ENCODE measurements at regions not wholly inside any gene's neighbourhood (a gene's known extent, or its start where the extent isn't known, plus 50 kb on each side); places are given as distances from the start of the nearest gene placed in this dataset.
A peak's percentile ranks its signal among the peaks of the same experiment; 100 is the strongest.

GRCh38 chr2:223477318-223477717 is 124.8 kb downstream of the SCG2 start:
- no peak overlapping the region for H3K4me2 ChIP-seq (ENCODE audit: control insufficient read depth, insufficient read depth)
- no peak overlapping the region for H3K9ac ChIP-seq (ENCODE audit: control insufficient read depth, insufficient read depth, low read length)
- H3K9me3 ChIP-seq (replicated peaks; ENCODE audit: control insufficient read depth, insufficient read depth, low read length): no peaks in the 10 kb centered on the region
- H2AFZ ChIP-seq (ENCODE audit: control insufficient read depth, low read depth, low read length): no peak overlapping the region
- in situ Hi-C loops (cut with MboI): no loop called here
- ChIA-PET RAD21 (ENCODE audit: unreplicated experiment) (no interaction called here), POLR2A (no interaction called here), SMC1A (ENCODE audit: uncharacterized antibody, unreplicated experiment) (no interaction called here), CTCF (no interaction called here)
- DNase-seq (ENCODE audit: low read depth, low spot score) (no peak), FAIRE-seq (no peak), ATAC-seq (no peak)
- H3K79me2 ChIP-seq (ENCODE audit: control insufficient read depth, insufficient read depth, low read length): no peaks in the 10 kb centered on the region
- WGBS (ENCODE audit: insufficient coverage, insufficient replicate concordance, low lambda C conversion rate, missing lambda C conversion rate): 0% methylated on average over 1 of the region's 1 CpG
- BruUV-seq (replicated peaks): no TSS peak
- no peaks in the 10 kb centered on the region for H4K20me1 ChIP-seq (ENCODE audit: control insufficient read depth, insufficient read depth)
- H3K27ac ChIP-seq (ENCODE audit: control insufficient read depth, insufficient read depth): no peak overlapping the region
- intact Hi-C loops (cut with micrococcal nuclease; ENCODE audit: unreplicated experiment): no loop called here
- no peaks in the 10 kb centered on the region for H3K36me3 ChIP-seq (ENCODE audit: control insufficient read depth in 2 of 2, insufficient read depth in 2 of 2, low read length in 1 of 2)
- no peaks in the 10 kb centered on the region for H3K27me3 ChIP-seq (replicated peaks in 1 of 2; ENCODE audit: control insufficient read depth in 2 of 2, insufficient read depth in 2 of 2, low read length in 1 of 2)
- no peak for TF ChIP-seq ASH2L (IDR thresholded peaks at IDR 0.05; ENCODE audit: borderline replicate concordance, low read depth)
- TF ChIP-seq PKNOX1 (IDR thresholded peaks at IDR 0.05): peak; percentile 32; the same call in 1 of the 2 replicates
- H3K4me3 ChIP-seq: no peak overlapping the region
- H3K4me1 ChIP-seq (ENCODE audit: control insufficient read depth, insufficient read depth, low read length): no peaks in the 10 kb centered on the region

GRCh38 chr2:223481486-223481885 is 120.7 kb downstream of the SCG2 start:
- intact Hi-C loops (cut with micrococcal nuclease; ENCODE audit: unreplicated experiment) (no loop called here), in situ Hi-C loops (cut with MboI) (no loop called here)
- H3K4me1 ChIP-seq (ENCODE audit: control insufficient read depth, insufficient read depth, low read length): no peaks in the 10 kb centered on the region
- FAIRE-seq (no peak), ATAC-seq (no peak), DNase-seq (ENCODE audit: low read depth, low spot score) (no peak)
- no peaks in the 10 kb centered on the region for H3K79me2 ChIP-seq (ENCODE audit: control insufficient read depth, insufficient read depth, low read length)
- BruUV-seq (replicated peaks): no TSS peak
- H3K9ac ChIP-seq (ENCODE audit: control insufficient read depth, insufficient read depth, low read length): no peak overlapping the region
- SMC1A ChIA-PET (ENCODE audit: uncharacterized antibody, unreplicated experiment): no interaction called here
- no peaks in the 10 kb centered on the region for H3K27me3 ChIP-seq (replicated peaks in 1 of 2; ENCODE audit: control insufficient read depth in 2 of 2, insufficient read depth in 2 of 2, low read length in 1 of 2)
- CTCF ChIA-PET: no interaction called here
- 7% methylated on average over 5 of the region's 5 CpGs for WGBS (ENCODE audit: insufficient coverage, insufficient replicate concordance, low lambda C conversion rate, missing lambda C conversion rate)
- H3K36me3 ChIP-seq (ENCODE audit: control insufficient read depth in 2 of 2, insufficient read depth in 2 of 2, low read length in 1 of 2): no peaks in the 10 kb centered on the region
- POLR2A ChIA-PET: no interaction called here
- no peaks in the 10 kb centered on the region for H4K20me1 ChIP-seq (ENCODE audit: control insufficient read depth, insufficient read depth)
- no peaks in the 10 kb centered on the region for H3K9me3 ChIP-seq (replicated peaks; ENCODE audit: control insufficient read depth, insufficient read depth, low read length)
- no peak overlapping the region for H2AFZ ChIP-seq (ENCODE audit: control insufficient read depth, low read depth, low read length)
- H3K4me2 ChIP-seq (ENCODE audit: control insufficient read depth, insufficient read depth): no peak overlapping the region
- RAD21 ChIA-PET (ENCODE audit: unreplicated experiment): no interaction called here
- H3K4me3 ChIP-seq: no peak overlapping the region
- H3K27ac ChIP-seq (ENCODE audit: control insufficient read depth, insufficient read depth): no peak overlapping the region
- TF ChIP-seq FOXK2 (IDR thresholded peaks at IDR 0.05) (no peak), SMARCA5 (IDR thresholded peaks at IDR 0.05) (no peak), KDM1A (IDR thresholded peaks at IDR 0.05; ENCODE audit: borderline replicate concordance) (no peak), MYC (IDR thresholded peaks at IDR 0.05; ENCODE audit: insufficient read depth, insufficient read length, insufficient replicate concordance, low read length, severe bottlenecking) (no peak), HDAC2 (IDR thresholded peaks at IDR 0.05) (no peak), ETV6 (conservative IDR thresholded peaks at IDR 0.05 in 1 of 2, IDR thresholded peaks at IDR 0.05 in 1 of 2; ENCODE audit: borderline replicate concordance in 1 of 2, low read depth in 1 of 2) (no peak), SREBF1 (IDR thresholded peaks at IDR 0.05; ENCODE audit: low read length) (no peak), ASH2L (IDR thresholded peaks at IDR 0.05; ENCODE audit: borderline replicate concordance, low read depth) (no peak), SRF (IDR thresholded peaks at IDR 0.05; ENCODE audit: low read depth in 2 of 2, low read length in 2 of 2) (no peak), MLLT1 (IDR thresholded peaks at IDR 0.05) (no peak), CREM (IDR thresholded peaks at IDR 0.05; ENCODE audit: low read depth) (no peak), NR2F1 (conservative IDR thresholded peaks at IDR 0.05) (no peak), RELA (IDR thresholded peaks at IDR 0.05; ENCODE audit: borderline replicate concordance, partially characterized antibody) (no peak)

Data from GM12878 (cell line).